Left cardiac atrium (tissue), 4 donors: ENCODE measurements at regions not wholly inside any gene's neighbourhood (a gene's known extent, or its start where the extent isn't known, plus 50 kb on each side); places are given as distances from the start of the nearest gene placed in this dataset.
A peak's percentile ranks its signal among the peaks of the same experiment; 100 is the strongest.
"Not testable (repeated sequence)": the region's sequence is repeated elsewhere in the genome, so short reads cannot be mapped to it uniquely, and the experiment has no call there.

ENCODE experiments used
- ATAC-seq, 2 donors: fragments of 200-7000 bp; cut with Tn5 transposase; one replicate each; pipeline ENCODE4 v1.9.1; 2020; ENCODE audit warnings: mild to moderate bottlenecking in 2 of 2, moderate library complexity in 2 of 2
- DNase-seq: peaks from one replicate; pipeline ENCODE4 v3.0.0-alpha.2; 2020
- intact Hi-C, 2 donors: fragments of 100-400 bp; cut with DNase I; formaldehyde crosslinking; loops; one replicate each; pipeline versions ENCODE4 v1.14.1 to v1.15.1; 2022 to 2023
- donor health status: DM: no; HTN: yes; CAD: no.
- donor health status: DM: no; HTN: yes; CAD: no; lungs with severe emphysema.
- donor health status: DM: yes; HTN: yes; CAD: no.
- donor health status: Dilated cardiomyopathy.

DNA sequence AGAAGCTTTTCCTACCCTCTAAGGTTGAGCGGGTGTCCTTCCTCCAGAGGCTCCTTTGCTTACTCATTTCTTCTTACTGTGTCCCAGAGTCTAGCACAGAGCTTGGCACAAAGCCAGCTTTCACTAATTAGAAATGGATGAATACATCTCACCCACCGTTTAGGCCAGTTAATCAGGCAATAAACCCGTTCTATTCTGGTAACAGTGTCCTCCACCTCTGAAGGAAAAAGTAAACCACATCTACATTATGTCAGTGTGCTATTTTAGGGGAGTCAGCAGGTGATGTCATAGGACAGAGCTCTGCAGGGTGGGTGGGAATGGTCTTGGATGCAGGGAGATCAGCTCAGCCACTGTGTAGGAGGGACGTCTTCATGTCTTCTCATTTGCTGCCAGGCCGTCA is 109.2 kb downstream of the OSTF1 start:
- intact Hi-C loops, result loop anchor here (10.0 kb wide), 1 partner anchor 1107 kb away; no protein-coding TSS in a partner anchor
- no peak for ATAC-seq
- DNase-seq, result no peak

DNA sequence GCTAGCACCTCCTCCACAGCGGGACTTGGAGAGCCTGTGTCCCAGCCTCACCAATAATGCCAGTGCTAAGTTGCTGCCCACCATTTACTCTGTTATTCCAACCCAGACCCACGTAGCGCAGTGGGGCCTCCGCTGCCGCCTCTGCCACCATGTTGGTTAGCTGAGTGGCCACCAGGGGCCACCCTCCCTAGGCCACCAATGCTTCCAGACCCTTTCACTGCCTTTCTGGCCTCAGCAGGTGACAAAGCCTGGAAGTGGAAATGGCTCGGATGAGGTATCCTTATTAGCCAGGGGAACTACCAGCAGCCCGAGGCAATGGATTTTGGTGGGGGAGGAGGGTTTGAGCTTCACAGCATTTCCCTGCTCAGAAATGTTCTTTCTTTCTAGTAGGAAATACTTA is 110.1 kb downstream of the OSTF1 start:
- intact Hi-C loops, result loop anchor here (10.0 kb wide), 1 partner anchor 1106 kb away; no protein-coding TSS in a partner anchor
- no peak for DNase-seq
- ATAC-seq, result no peak

DNA sequence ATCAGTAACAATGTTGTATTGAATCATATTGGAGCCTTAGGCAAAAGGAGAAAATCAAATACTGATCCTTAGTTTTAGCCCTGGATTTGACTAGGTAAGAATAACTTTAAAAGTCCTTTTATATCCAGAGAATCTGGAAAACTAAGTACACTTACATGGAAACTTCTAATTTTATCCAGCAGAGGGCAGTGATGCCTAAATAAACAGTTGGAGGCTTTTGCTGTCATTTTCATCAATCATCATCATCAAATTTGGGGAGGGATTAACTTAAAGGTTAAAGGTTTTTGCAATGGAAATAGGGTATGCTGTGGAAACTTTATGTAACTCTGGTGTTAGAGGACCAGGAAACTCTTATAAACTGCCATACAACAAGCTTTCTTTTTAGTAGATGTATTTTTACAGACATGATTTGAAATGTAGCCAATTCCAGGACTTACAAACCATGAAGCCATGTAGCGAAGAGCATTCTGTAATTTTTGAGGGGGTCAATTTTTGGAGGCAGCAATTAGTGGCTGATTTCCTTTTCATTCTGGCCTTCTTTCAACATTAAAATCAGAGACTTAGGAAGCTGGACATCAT is 112.7 kb downstream of the OSTF1 start:
- intact Hi-C loops, result loop anchor here in 1 of 2 donors (2.0 kb wide), 1 partner anchor 664 kb away; no protein-coding TSS in a partner anchor
- DNase-seq (no peak), ATAC-seq (no peak)

DNA sequence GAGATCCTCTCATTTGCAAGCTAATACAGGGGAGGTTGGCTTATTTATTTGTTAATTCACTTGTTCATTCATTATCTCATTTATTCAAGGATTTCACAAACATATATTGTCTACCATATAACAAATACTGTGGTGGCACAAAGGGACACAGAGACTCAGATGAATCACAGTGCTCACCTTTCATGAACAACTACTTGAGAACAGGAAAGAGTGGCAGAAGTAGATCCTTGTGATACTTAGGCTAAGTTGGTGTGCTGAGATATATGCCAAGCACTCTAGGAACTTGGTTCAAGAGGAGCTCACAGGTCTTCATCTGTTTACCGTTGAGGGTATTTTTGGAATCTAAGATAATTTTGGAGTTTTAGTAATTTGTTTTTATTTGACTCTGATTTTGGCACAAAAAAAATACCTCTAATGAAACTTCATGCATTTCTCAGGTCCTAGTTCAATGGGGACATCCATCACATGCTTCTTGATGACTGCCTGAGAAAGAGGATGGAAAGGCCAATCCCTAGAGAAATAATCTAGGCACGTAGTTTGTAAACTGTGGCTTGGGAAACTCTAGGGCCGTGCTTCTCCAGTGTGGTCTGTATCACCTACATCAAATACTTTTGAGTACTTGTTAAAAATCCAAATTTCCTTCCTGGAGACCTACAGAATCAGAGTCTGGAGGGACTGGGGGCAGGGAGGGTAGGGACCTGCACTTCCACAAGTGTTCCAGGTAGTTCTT is 113.3 kb downstream of the OSTF1 start:
- ATAC-seq (no peak), DNase-seq (no peak)
- intact Hi-C loops, result loop anchor here in 1 of 2 donors (2.0 kb wide), 1 partner anchor 663 kb away; no protein-coding TSS in a partner anchor

DNA sequence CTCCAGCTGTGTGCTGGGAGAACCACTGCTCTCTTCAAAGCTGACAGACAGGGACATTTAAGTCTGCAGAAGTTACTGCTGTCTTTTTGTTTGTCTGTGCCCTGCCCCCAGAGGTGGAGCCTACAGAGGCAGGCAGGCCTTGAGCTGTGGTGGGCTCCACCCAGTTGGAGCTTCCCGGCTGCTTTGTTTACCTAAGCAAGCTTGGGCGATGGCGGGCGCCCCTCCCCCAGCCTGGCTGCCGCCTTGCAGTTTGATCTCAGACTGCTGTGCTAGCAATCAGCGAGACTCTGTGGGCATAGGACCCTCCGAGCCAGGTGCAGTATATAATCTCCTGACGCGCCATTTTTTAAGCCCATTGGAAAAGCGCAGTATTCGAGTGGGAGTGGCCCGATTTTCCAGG is 119.7 kb downstream of the OSTF1 start:
- ATAC-seq, DNase-seq, intact Hi-C loops: not testable (repeated sequence)

DNA sequence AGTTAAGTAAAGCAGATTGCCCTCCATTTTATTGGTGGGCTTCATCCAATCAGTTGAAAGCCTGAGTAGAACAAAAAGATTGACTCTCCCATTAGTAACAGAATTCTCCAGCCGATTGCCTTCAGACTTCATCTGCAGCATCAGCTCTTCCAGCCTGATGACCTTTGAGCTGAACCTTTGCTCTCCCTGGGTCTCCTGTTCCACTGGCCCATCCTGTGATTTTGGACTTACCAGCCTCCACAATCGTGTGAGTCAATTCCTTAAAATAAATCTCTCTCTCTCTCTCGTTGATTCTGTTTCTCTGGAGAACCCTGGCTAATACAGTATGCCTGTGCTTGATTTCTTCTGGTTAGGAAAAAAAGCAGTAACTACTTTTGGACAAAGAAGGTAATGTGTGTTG is 121.9 kb downstream of the OSTF1 start:
- intact Hi-C loops, result no loop called here
- ATAC-seq (no peak), DNase-seq (no peak)

DNA sequence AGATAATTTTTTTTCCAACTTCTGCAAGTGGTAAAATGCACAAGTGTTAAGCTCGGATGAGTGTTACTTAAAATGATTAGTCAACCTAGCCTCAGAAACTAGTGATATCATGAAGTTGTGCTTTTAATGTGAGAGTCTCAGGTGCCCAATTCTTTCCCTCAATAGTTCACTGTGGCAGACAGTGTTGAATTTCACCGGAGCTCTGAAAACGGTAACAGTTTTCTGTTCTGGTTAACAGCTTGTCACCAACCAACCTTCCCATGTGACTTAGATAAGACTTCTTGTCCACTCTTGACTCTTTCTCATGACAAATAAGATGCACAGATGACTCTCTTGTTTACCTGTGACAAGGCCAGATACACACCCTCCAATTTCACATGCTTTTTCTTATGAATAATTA is 125.5 kb downstream of the OSTF1 start:
- ATAC-seq (no peak), DNase-seq (no peak)
- intact Hi-C loops, result no loop called here

DNA sequence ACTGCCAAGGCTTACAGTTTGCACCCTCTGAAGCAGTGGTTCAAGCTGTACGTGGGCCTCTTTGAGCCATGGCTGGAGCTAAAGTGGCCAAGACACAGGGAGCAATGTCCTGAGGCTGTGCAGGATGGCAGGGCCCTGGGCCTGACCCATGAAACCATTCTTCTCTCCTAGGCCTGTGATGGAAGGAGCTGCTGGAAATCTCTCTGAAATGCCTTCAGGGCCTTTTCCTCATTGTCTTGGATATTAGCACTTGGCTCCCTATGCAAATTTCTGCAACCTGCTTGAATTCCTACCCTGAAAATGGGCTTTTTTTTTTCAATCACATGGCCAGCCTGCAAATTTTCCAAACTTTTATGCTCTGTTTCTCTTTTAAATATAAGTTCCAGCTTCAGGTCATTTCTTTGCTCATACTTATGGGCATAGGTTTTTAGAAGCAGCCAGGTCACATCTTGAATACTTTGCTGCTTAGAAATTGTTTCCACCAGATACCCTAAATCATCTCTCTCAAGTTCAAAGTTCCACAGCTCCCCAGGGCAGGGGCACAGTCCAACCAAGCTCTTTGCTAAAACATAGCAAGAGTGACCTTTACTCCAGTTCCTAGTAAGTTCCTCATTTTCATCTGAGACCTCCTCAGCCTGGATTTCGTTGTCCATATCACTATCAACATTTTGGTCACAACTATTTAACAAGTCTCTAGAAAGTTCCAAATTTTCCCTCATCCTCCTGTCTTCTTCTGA is 138.3 kb downstream of the OSTF1 start:
- DNase-seq (no peak), ATAC-seq (no peak)
- intact Hi-C loops, result no loop called here

DNA sequence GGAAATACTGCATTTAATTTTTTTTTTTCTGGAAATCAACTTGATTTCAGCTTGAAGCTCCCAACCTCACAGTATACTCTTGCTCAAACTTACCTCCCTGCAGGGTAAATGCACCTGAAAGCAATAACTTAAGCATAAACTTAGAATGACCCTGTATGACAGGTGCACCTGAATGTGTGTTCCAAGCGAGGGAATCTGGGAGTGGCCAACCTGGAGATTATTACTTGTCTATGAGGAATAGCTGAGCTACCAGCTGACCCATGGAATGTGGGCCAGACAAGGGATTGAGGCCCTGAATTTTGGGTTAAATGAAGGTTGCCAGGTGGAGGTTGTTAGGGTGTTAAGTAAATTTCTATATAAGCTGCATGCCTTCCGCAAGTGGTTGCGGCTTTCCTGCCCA is 140.6 kb downstream of the OSTF1 start:
- intact Hi-C loops, result no loop called here
- ATAC-seq (no peak), DNase-seq (no peak)

DNA sequence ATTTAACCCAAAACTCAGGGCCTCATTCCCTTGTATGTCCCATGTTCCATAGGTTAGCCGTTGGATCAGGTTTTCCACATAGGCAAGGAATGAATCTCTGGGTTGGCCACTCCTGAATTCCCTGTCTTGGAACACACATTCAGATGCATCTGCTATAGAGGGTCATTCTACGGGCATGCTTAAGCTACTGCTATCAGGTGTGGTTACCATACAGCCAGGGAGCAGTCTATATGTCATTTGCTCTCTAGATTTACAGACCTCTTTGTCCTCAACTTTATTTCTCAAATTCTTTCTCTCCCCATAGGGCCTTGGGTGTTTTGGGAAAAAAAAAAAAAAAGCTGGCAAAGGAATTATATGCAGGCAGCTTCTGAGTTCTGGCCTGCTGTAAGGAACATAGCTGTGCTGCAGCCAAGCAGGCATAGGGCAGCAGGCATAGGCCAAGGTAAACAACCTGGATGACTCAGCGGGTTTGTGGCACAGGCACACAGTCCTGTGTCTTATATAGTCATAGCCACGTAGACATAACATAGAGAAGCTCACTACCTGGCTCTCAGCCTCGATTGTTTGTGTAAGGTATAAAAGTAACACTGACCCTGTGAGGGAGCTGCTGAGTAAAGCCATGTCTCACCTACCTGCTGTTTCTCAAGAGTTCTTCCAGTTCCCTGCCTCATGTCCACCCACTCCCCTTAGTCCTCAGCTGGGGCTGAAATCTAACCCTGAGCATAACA is 141.5 kb downstream of the OSTF1 start:
- intact Hi-C loops, result no loop called here
- no peak for DNase-seq
- peak; percentile 34 to 89 for ATAC-seq

DNA sequence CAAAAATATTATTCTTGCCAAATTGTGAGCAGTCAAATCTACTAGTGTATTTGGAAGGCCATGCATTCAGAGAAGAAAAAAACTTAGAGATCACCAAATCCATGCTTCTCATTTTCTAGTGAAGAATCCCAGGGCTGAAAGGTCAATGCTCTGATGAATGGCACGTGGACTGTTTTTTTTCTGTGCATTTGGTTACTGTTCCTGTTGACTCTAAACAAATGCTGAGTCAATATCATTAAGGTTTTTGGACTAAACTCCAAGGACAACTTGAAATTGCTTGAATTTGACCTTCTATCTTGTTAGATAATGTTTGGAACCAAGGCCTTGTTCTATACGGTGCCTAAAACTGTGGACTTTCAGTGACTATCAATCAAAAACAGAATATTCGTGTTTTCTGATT is 142.2 kb downstream of the OSTF1 start:
- intact Hi-C loops, result no loop called here
- no peak for ATAC-seq
- no peak for DNase-seq

DNA sequence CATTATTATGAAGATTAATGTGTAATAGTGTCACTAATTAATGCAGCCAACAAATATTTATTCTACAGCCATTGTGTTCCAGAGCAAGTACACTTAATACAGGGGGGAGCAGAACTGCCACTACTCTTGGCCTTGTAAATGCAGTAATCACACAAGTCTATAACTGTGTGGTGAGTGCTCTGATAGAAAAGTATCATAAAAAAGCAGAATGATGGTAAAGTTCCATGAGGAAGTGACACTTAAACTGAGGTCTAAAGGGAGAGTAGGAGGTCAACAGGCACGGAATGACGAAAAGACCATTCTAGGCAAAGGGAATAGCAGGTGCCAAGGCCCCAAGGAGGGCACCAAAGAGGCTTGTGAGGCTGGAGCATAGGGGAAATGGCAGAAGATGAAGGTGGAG is 142.9 kb downstream of the OSTF1 start:
- intact Hi-C loops, result no loop called here
- ATAC-seq (no peak), DNase-seq (no peak)

DNA sequence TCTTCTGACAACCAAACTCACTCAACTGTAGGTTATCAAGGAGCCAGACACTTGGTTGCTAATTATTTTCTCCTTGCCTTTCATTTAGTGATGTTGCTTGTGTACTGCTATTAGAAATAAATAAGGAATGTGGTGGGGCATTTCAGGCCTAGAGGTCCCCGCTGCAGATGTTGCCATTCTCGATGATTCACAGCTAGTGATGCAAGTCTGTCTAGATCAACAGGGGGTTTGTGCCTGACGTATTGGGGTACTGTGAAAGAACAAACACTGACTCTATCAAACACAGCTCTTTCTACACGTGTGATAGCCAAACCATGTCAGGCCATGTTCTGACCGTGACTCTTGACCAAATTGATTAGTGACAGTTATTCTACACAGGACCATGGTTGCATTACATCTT is 144.7 kb downstream of the OSTF1 start:
- DNase-seq, result no peak
- intact Hi-C loops, result no loop called here
- ATAC-seq, result no peak

DNA sequence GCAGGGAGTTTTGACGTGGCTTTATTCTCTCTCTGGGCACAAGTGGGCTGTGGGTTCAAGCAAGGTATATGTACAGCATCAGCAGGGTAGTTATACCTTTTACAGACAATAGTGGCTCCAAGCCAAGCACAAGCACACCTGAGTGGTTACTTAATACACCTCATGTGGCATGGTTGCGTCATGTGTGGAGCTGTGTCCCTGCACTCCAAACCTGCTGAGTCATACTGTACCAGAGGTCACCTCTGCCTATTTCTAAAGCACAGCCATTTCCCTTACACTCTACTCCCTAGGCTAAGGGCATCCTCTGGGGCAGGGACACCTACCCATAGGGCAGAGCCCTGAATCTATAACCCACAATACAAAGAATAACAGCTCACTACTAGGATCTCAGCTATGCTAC is 147.3 kb downstream of the OSTF1 start:
- ATAC-seq (no peak), DNase-seq (no peak)
- intact Hi-C loops, result no loop called here

DNA sequence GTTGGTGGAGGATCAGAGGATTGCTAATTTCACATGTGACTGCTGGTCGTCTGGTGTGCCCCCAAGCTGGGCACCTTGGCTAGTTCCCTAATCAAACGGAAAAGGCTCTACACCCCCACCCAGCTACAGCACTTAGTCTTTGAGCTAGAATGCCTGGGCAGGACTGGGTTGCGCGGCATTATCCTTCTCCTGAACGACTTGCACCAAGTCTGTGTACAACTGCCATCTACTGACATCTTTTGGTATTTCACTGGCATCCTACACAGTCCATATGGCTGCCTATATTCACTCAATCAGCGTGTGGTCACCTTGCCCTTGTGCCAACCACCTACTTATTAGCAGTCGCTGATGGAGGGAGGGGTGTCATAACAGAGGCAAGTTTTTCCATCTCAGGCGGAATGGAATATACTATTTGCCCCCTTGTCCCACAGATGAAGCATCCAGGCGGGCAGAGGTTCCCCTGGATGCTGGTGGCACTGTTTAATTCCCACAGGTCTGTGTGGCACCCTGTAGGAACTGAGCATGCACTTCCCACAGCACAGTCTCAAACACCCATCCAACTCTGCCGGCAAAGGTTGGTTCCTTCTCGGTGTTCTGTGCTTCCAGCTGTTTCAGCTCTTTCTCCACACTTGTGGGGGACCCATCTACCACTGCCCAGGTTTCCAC is 150.1 kb downstream of the OSTF1 start:
- intact Hi-C loops, result no loop called here
- ATAC-seq (peak; percentile 27 to 69), DNase-seq (peak; percentile 31)

DNA sequence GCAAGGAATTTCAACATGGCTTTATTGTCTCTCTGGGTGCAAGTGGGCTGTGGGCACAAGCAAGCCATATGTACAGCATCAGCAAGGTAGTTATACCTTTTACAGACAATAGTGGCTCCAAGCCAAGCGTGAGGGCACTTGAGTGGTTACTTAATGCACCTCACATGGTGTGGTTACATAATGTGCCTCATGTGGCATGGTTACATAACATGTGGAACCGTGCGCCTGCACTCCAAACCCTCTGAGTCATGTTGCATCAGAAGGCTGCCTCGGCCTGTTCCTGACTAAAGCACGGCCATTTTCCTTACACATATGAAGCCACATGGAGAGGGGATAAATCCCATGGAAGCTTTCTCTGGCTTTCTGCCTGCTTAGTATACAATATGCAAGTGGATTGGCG is 150.9 kb downstream of the OSTF1 start:
- intact Hi-C loops, result no loop called here
- ATAC-seq, result peak in 1 of 2 donors; percentile 47
- no peak for DNase-seq

DNA sequence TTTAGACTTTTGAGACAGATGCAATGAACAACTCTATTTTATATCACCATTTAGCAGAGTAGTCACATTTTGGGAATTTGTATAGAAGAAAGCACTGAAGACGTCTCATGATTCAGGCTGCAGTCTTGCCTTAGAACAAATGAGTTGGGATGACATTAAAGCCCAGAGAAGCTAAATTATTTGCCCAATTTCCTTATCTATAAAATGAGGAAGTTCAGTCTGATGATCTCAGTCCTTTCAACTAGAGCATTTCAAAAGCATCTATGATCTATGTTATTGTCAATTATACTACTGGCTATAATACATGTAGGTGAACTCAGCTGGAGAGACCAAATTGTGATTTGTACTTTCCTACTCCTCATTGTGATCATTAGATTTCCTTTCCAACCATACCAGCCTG is 154.1 kb downstream of the OSTF1 start:
- DNase-seq (no peak), ATAC-seq (no peak)
- intact Hi-C loops, result no loop called here

DNA sequence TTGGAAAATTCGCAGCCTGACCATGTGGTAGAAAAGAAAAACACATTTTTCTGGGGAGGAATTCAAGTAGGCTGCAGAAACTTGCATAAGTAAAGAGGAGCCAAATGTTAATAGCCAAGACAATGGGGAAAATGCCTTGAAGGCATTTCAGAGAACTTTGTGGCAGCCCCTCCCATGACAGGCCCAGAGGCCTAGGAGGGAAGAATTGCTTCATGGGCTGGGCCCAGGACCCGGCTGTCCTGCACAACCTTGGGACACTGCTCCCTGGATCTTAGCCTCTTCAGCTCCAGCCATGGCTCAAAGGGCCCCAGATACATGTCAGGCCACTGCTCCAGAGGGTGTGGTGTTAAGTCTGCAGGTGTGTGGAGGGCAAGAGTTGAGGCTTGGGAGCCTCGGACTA is 158.6 kb downstream of the OSTF1 start:
- intact Hi-C loops, result no loop called here
- DNase-seq (no peak), ATAC-seq (no peak)

DNA sequence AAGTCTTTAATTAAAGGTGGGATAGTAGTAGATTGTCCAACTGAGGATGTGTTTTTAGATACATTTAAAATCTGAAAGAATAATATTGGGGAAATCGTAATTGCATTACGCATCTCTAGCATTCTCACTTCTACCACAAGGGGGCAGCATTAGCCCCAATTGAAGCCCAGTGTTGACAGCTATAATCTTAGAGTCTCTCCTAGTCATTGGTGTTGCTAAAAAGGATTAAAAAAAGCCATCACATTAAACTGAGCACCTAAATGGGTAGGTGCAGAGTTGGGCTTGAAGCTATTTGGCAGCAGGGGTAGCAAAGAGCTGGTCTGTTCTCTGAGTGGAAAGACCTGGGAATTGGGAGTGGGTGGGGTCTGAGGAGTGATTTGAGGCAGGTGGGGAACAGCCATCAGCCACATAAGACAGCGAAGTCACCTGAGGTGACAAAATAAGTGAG is 177.2 kb downstream of the OSTF1 start:
- peak; percentile 68 to 76 for ATAC-seq
- DNase-seq, result no peak
- intact Hi-C loops, result loop anchor here (5.0 to 10.0 kb wide), 2 partner anchors 589 to 592 kb away; no protein-coding TSS in a partner anchor
